SK-N-SH (cell line): ENCODE measurements at regions not wholly inside any gene's neighbourhood (a gene's known extent, or its start where the extent isn't known, plus 50 kb on each side); places are given as distances from the start of the nearest gene placed in this dataset.

Experiments used
- CTCF ChIA-PET: fragments of 300-600, 350-600 bp; formaldehyde crosslinking; extraction: SDS; loops from one replicate; lab custom pipeline; 2021; lab: Yijun Ruan, JAX
- POLR2A ChIA-PET: fragments of 350-600 bp; sonication (Branson Sonifier 250); formaldehyde crosslinking; extraction: SDS; loops from one replicate; lab custom pipeline; 2020; ENCODE audit warnings: antibody characterized with exemption, inconsistent platforms; lab: Yijun Ruan, JAX
- DNase-seq: peaks from one replicate; pipeline ENCODE4 v3.0.0; 2012
- H2AFZ ChIP-seq: fragments of 200-600 bp; sonication (generic); 2 replicates; pipeline ENCODE4 v1.8.1; 2016; ENCODE audit warnings: antibody characterized with exemption, mild to moderate bottlenecking, low read depth
- H3F3A ChIP-seq: fragments of 200-600 bp; sonication (generic); replicated peaks from 2 replicates; pipeline ENCODE3; 2016; ENCODE audit warnings: antibody characterized with exemption, mild to moderate bottlenecking; ENCODE audit not compliant: insufficient read depth
- H3K27ac ChIP-seq, 2 experiments: fragments of 200-500 bp in 1 of 2; fragments of 200-600 bp in 1 of 2; sonication (Bioruptor generic) in 1 of 2; sonication (generic), shearing (Covaris generic) in 1 of 2; 2 replicates each; pipeline versions ENCODE4 v1.5.1 to v1.6.1; 2014 to 2016; ENCODE audit warnings: low read depth in 2 of 2, inconsistent platforms in 1 of 2, low read length in 1 of 2, mild to moderate bottlenecking in 1 of 2, mixed read lengths in 1 of 2
- H3K27me3 ChIP-seq: fragments of 200-600 bp; sonication (generic), shearing (Covaris generic); 2 replicates; pipeline ENCODE4 v1.6.1; 2016; ENCODE audit warnings: mixed run types; ENCODE audit not compliant: insufficient read depth
- H3K36me3 ChIP-seq, 2 experiments: fragments of 200-500 bp in 1 of 2; fragments of 200-600 bp in 1 of 2; sonication (Bioruptor generic) in 1 of 2; sonication (generic) in 1 of 2; replicated peaks in 1 of 2; 2 replicates each; pipeline versions ENCODE3 to v1.5.1; 2014 to 2016; ENCODE audit warnings: low read length in 1 of 2, mild to moderate bottlenecking in 1 of 2; ENCODE audit not compliant: insufficient read depth in 2 of 2, control insufficient read depth in 1 of 2
- H3K4me1 ChIP-seq, 2 experiments: fragments of 200-500 bp in 1 of 2; fragments of 200-600 bp in 1 of 2; sonication (Bioruptor generic) in 1 of 2; sonication (generic), shearing (Covaris generic) in 1 of 2; 2 replicates each; pipeline versions ENCODE4 v1.5.1 to v1.6.1; 2014 to 2016; ENCODE audit warnings: low read depth in 1 of 2, low read length in 1 of 2, mixed run types in 1 of 2; ENCODE audit not compliant: insufficient read depth in 2 of 2, control insufficient read depth in 1 of 2
- H3K4me2 ChIP-seq: fragments of 200-600 bp; sonication (generic), shearing (Covaris generic); 2 replicates; pipeline ENCODE4 v1.6.1; 2017; ENCODE audit warnings: mixed run types
- H3K4me3 ChIP-seq, 2 experiments: fragments of 200-500 bp in 1 of 2; fragments of 200-600 bp in 1 of 2; sonication (Bioruptor generic) in 1 of 2; sonication (generic), shearing (Covaris generic) in 1 of 2; 2 replicates each; pipeline versions ENCODE4 v1.5.1 to v1.8.1; 2014 to 2016; ENCODE audit warnings: low read depth in 2 of 2, inconsistent platforms in 1 of 2, low read length in 1 of 2, mild to moderate bottlenecking in 1 of 2, mixed read lengths in 1 of 2, moderate library complexity in 1 of 2
- H3K79me2 ChIP-seq: fragments of 200-600 bp; sonication (generic); 2 replicates; pipeline ENCODE4 v1.8.1; 2017; ENCODE audit warnings: mild to moderate bottlenecking; ENCODE audit not compliant: insufficient read depth
- H3K9ac ChIP-seq: fragments of 200-600 bp; sonication (generic); 2 replicates; pipeline ENCODE4 v1.6.1; 2017; ENCODE audit warnings: mixed run types
- H3K9me2 ChIP-seq: fragments of 200-600 bp; sonication (generic); 2 replicates; pipeline ENCODE4 v1.6.1; 2017; ENCODE audit warnings: mixed run types
- H3K9me3 ChIP-seq: fragments of 200-600 bp; sonication (generic); 2 replicates; pipeline ENCODE4 v1.6.1; 2017; ENCODE audit warnings: mixed run types, mild to moderate bottlenecking, moderate library complexity
- H4K20me1 ChIP-seq: fragments of 200-600 bp; sonication (generic); 2 replicates; pipeline ENCODE4 v1.6.1; 2017; ENCODE audit warnings: mild to moderate bottlenecking, mixed run types; ENCODE audit not compliant: insufficient read depth
- FOSL2 ChIP-seq: IDR thresholded peaks from 2 replicates; pipeline ENCODE4 v1.4.0; 2012; ENCODE audit warnings: low read depth, mild to moderate bottlenecking, moderate library complexity, borderline replicate concordance
- FOXJ3 ChIP-seq: sonication (generic); formaldehyde crosslinking; IDR thresholded peaks from 2 replicates; pipeline ENCODE4 v1.5.1; 2020; ENCODE audit warnings: mild to moderate bottlenecking, missing genetic modification reagents
- FOXM1 ChIP-seq: IDR thresholded peaks from 2 replicates; pipeline ENCODE4 v1.4.0; 2012; ENCODE audit warnings: low read depth, mild to moderate bottlenecking
- GATA2 ChIP-seq: sonication (generic); formaldehyde crosslinking; IDR thresholded peaks from 2 replicates; pipeline ENCODE4 v1.5.0; 2020; ENCODE audit warnings: mild to moderate bottlenecking, missing genetic modification reagents
- MEF2A ChIP-seq: IDR thresholded peaks from 2 replicates; pipeline ENCODE4 v1.4.0; 2012; ENCODE audit warnings: low read depth, borderline replicate concordance
- NRF1 ChIP-seq: IDR thresholded peaks from 2 replicates; pipeline ENCODE4 v1.6.1; 2012; ENCODE audit warnings: low read depth, mild to moderate bottlenecking, low read length
- PBX3 ChIP-seq: IDR thresholded peaks from 2 replicates; pipeline ENCODE4; 2012
- POLR2AphosphoS5 ChIP-seq: IDR thresholded peaks from 2 replicates; pipeline ENCODE4 v1.6.1; 2012; ENCODE audit warnings: low read depth, low read length
- RCOR1 ChIP-seq: fragments of 150-350 bp; IDR thresholded peaks from 2 replicates; pipeline ENCODE4 v1.6.1; 2017; ENCODE audit warnings: antibody characterized with exemption, low read length
- REST ChIP-seq: IDR thresholded peaks from 2 replicates; pipeline ENCODE4 v1.6.1; 2012; ENCODE audit warnings: mild to moderate bottlenecking, low read depth, low read length, moderate library complexity
- RXRA ChIP-seq: IDR thresholded peaks from 2 replicates; pipeline ENCODE4 v1.4.0; 2012; ENCODE audit warnings: low read depth, mild to moderate bottlenecking, borderline replicate concordance
- SMC3 ChIP-seq: IDR thresholded peaks from 2 replicates; pipeline ENCODE4 v1.6.1; 2012; ENCODE audit warnings: low read depth, low read length, improper control_type of control experiment
- TCF12 ChIP-seq: IDR thresholded peaks from 2 replicates; pipeline ENCODE4 v1.4.0; 2012
- ZBTB33 ChIP-seq: IDR thresholded peaks from 2 replicates; pipeline ENCODE4 v1.4.0; 2012; ENCODE audit warnings: low read depth, borderline replicate concordance
- WGBS: methylation state at CpG from one replicate; pipeline ENCODE4 v1.1.6; 2017; ENCODE audit warnings: low lambda C conversion rate; 5-methylcytosine and 5-hydroxymethylcytosine counted together

GRCh38 chr20:39364320-39364719 is 402.2 kb downstream of the DHX35 start:
- no peak for TF ChIP-seq SMC3
- DNase-seq, result no peak
- Histone ChIP-seq H3K27me3 (no peaks in the 10 kb centered on the region), H3K4me2 (no peak overlapping the region), H3K4me1 (no peaks in the 10 kb centered on the region), H3K36me3 (no peaks in the 10 kb centered on the region), H4K20me1 (no peaks in the 10 kb centered on the region), H3F3A (no peaks in the 10 kb centered on the region), H3K9me2 (no peaks in the 10 kb centered on the region), H3K9me3 (no peaks in the 10 kb centered on the region), H3K4me3 (no peak overlapping the region), H3K27ac (no peak overlapping the region), H3K9ac (no peak overlapping the region), H2AFZ (no peak overlapping the region), H3K79me2 (no peaks in the 10 kb centered on the region)
- ChIA-PET CTCF (interaction anchor here (1.1 kb wide), 1 partner anchor 98 kb away, joined by 4 read pairs; no protein-coding TSS in a partner anchor), POLR2A (no interaction called here)
- WGBS, result 13% methylated on average over 2 of the region's 2 CpGs

GRCh38 chr20:39359981-39360620 is 398.0 kb downstream of the DHX35 start:
- Histone ChIP-seq H3K79me2 (no peaks in the 10 kb centered on the region), H3K27ac (no peak overlapping the region), H3K36me3 (no peaks in the 10 kb centered on the region), H3K4me1 (peaks cover 0 to 5% of the 10 kb centered on the region in 2 experiments; a peak in 1 of 4 replicates), H2AFZ (no peak overlapping the region), H3F3A (no peaks in the 10 kb centered on the region), H3K27me3 (no peaks in the 10 kb centered on the region), H3K4me3 (no peak overlapping the region), H3K9ac (no peak overlapping the region), H3K9me2 (no peaks in the 10 kb centered on the region), H3K4me2 (no peak overlapping the region), H4K20me1 (no peaks in the 10 kb centered on the region), H3K9me3 (no peaks in the 10 kb centered on the region)
- POLR2A ChIA-PET, result no interaction called here
- DNase-seq, result no peak
- 17% methylated on average over 4 of the region's 4 CpGs for WGBS
- no peak for TF ChIP-seq ZBTB33
- TF ChIP-seq POLR2AphosphoS5, result no peak
- TF ChIP-seq NRF1, result no peak
- no peak for TF ChIP-seq MEF2A
- TF ChIP-seq PBX3, result no peak
- TF ChIP-seq TCF12, result no peak
- CTCF ChIA-PET, result interaction anchor here (1.2 kb wide), 1 partner anchor 248 kb away, joined by 4 read pairs; no protein-coding TSS in a partner anchor

- H3K27me3 ChIP-seq, result no peaks in the 10 kb centered on the region
- H3K27ac ChIP-seq, result no peak overlapping the region
- no peaks in the 10 kb centered on the region for H3K79me2 ChIP-seq
- CTCF ChIA-PET, result interaction anchor here (1.1 kb wide), 1 partner anchor 89 kb away, joined by 3 read pairs; no protein-coding TSS in a partner anchor
- no peak overlapping the region for H3K9ac ChIP-seq
- no peak overlapping the region for H3K4me2 ChIP-seq
- H2AFZ ChIP-seq, result no peak overlapping the region
- H3K9me3 ChIP-seq, result no peaks in the 10 kb centered on the region
- no peaks in the 10 kb centered on the region for H3F3A ChIP-seq
- no peaks in the 10 kb centered on the region for H4K20me1 ChIP-seq
- H3K4me1 ChIP-seq, result peaks cover 0 to 5% of the 10 kb centered on the region in 2 experiments; a peak in 1 of 4 replicates
- H3K9me2 ChIP-seq, result no peaks in the 10 kb centered on the region
- no peaks in the 10 kb centered on the region for H3K36me3 ChIP-seq
- no peak for DNase-seq
- POLR2A ChIA-PET, result no interaction called here
- 30% methylated on average over 1 of the region's 1 CpG for WGBS
- no peak overlapping the region for H3K4me3 ChIP-seq
- TF ChIP-seq FOXM1, result no peak
- no peak for TF ChIP-seq POLR2AphosphoS5
- no peak for TF ChIP-seq RXRA
- TF ChIP-seq FOSL2, result no peak
- no peak for TF ChIP-seq REST
- no peak for TF ChIP-seq FOXJ3
- TF ChIP-seq TCF12, result no peak
- no peak for TF ChIP-seq RCOR1
- no peak for TF ChIP-seq GATA2 (CRISPR knock-in tag)
Observed at GRCh38 chr20:39358052-39358451, 395.9 kb downstream of the DHX35 start.
